Endothelial cell of umbilical vein (primary cell): ENCODE measurements at regions not wholly inside any gene's neighbourhood (a gene's known extent, or its start where the extent isn't known, plus 50 kb on each side); places are given as distances from the start of the nearest gene placed in this dataset.
"Not testable (repeated sequence)": the region's sequence is repeated elsewhere in the genome, so short reads cannot be mapped to it uniquely, and the experiment has no call there.

Experiments
- EZH2 ChIP-seq: IDR thresholded peaks from 2 replicates; pipeline ENCODE4 v1.6.1; 2012; ENCODE audit warnings: borderline replicate concordance, low read depth, mild to moderate bottlenecking, moderate library complexity, low read length, inconsistent platforms; ENCODE audit not compliant: severe bottlenecking
- FOS ChIP-seq: IDR thresholded peaks from 2 replicates; pipeline ENCODE4 v1.6.1; 2011; ENCODE audit warnings: mild to moderate bottlenecking, low read length, moderate library complexity, borderline replicate concordance; ENCODE audit not compliant: insufficient read depth
- POLR2A ChIP-seq: IDR thresholded peaks from 2 replicates; pipeline ENCODE4 v1.6.1; 2012; ENCODE audit warnings: low read depth, mild to moderate bottlenecking, control low read depth, low read length
- POLR2AphosphoS5 ChIP-seq: IDR thresholded peaks from 2 replicates; pipeline ENCODE4 v1.6.1; 2012; ENCODE audit warnings: low read depth, mild to moderate bottlenecking, control low read depth, low read length, moderate library complexity; ENCODE audit not compliant: insufficient read depth
- TF ChIP-seq, protein P1 (sequence below), 2 donors: IDR thresholded peaks; 1 replicate in 1 of 2; 2 replicates in 1 of 2; pipeline ENCODE4 v1.5.1; 2011; ENCODE audit warnings: low read length in 2 of 2, mild to moderate bottlenecking in 2 of 2, moderate library complexity in 2 of 2, control low read depth in 1 of 2, inconsistent platforms in 1 of 2, low read depth in 1 of 2; ENCODE audit not compliant: insufficient read depth in 1 of 2; ENCODE audit errors: extremely low read depth in 1 of 2
- TF ChIP-seq, protein P2 (sequence below): IDR thresholded peaks from 2 replicates; pipeline ENCODE4 v1.6.1; 2011; ENCODE audit not compliant: insufficient read depth, insufficient read length

DNA sequence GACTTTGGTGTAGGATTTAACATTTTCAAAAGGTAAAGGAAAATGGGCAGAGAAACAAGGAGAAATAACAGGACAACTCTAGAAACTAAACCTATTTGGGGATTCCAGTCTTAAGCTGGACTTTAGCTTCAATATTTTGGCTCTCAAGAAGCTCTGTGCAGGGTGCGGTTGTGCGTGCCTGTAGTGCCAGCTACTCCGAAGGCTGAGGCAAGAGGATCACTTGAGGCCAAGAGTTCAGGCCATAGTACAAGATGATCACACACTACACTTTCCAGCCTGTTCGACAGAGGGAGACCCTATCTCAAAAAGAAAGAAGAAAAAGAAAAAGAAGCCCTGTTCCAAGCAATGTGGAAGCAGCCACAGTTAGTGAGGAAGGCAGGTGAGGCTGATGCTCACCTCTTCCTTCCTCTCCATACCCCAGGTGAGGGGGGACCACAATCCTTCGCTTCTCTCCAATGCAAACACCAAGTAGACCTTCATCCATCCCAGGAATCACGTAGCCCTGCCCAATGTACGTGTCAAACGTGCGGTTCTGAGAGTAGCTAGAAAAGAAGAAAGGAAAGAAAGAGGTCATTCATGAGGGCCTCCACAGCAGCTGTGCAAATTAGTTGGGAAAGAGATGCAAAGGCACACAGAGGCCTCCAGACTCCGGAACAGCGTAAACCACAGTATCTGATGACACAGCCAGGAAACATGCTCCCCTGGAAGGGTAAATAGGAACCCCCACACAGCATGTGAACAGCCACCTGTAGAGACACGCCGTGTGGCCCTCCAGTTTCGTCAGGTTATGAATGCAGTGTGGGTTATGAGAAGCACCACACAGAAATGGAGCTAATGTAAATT, 126.5 kb upstream of the VOPP1 start:
- TF ChIP-seq, protein P1, sequence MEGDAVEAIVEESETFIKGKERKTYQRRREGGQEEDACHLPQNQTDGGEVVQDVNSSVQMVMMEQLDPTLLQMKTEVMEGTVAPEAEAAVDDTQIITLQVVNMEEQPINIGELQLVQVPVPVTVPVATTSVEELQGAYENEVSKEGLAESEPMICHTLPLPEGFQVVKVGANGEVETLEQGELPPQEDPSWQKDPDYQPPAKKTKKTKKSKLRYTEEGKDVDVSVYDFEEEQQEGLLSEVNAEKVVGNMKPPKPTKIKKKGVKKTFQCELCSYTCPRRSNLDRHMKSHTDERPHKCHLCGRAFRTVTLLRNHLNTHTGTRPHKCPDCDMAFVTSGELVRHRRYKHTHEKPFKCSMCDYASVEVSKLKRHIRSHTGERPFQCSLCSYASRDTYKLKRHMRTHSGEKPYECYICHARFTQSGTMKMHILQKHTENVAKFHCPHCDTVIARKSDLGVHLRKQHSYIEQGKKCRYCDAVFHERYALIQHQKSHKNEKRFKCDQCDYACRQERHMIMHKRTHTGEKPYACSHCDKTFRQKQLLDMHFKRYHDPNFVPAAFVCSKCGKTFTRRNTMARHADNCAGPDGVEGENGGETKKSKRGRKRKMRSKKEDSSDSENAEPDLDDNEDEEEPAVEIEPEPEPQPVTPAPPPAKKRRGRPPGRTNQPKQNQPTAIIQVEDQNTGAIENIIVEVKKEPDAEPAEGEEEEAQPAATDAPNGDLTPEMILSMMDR (IDR thresholded peaks at IDR 0.05; ENCODE audit: extremely low read depth in 1 of 2, insufficient read depth in 1 of 2, low read depth in 1 of 2, low read length in 2 of 2) = not testable (repeated sequence)
- not testable (repeated sequence) for TF ChIP-seq POLR2AphosphoS5, EZH2, POLR2A, FOS
- TF ChIP-seq, protein P2, sequence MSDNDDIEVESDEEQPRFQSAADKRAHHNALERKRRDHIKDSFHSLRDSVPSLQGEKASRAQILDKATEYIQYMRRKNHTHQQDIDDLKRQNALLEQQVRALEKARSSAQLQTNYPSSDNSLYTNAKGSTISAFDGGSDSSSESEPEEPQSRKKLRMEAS = not testable (repeated sequence)
